ENCODE measurements at regions not wholly inside any gene's neighbourhood (a gene's known extent, or its start where the extent isn't known, plus 50 kb on each side); places are given as distances from the start of the nearest gene placed in this dataset.

GRCh38 chr1:104906141-104906540 lies 1156.4 kb downstream of the AMY1C start:
- Histone ChIP-seq H4K20me1 (ENCODE audit: insufficient read depth, low read length) (no peaks in the 10 kb centered on the region), H3K4me1 (ENCODE audit: low read length) (no peaks in the 10 kb centered on the region), H3K4me3 (ENCODE audit: low read length) (no peak overlapping the region), H3K79me2 (ENCODE audit: low read length) (no peaks in the 10 kb centered on the region), H3K27ac (ENCODE audit: low read length) (no peak overlapping the region), H3K36me3 (replicated peaks; ENCODE audit: low read depth, low read length) (no peaks in the 10 kb centered on the region), H2AFZ (ENCODE audit: low read depth, low read length) (no peak overlapping the region), H3K27me3 (ENCODE audit: low read depth, low read length) (no peaks in the 10 kb centered on the region), H3K9me3 (ENCODE audit: insufficient read depth, low read length) (no peaks in the 10 kb centered on the region), H3K4me2 (ENCODE audit: low read length) (no peak overlapping the region), H3K9ac (ENCODE audit: low read length) (no peak overlapping the region)
- TF ChIP-seq EZH2phosphoT487 (IDR thresholded peaks at IDR 0.05; ENCODE audit: low read depth) (no peak), CTCF (IDR thresholded peaks at IDR 0.05; ENCODE audit: low read depth, low read length) (no peak)

- H3K9ac ChIP-seq (ENCODE audit: low read length), result no peak overlapping the region
- TF ChIP-seq EZH2phosphoT487 (IDR thresholded peaks at IDR 0.05; ENCODE audit: low read depth), result no peak
- no peak for TF ChIP-seq CTCF (IDR thresholded peaks at IDR 0.05; ENCODE audit: low read depth, low read length)
- no peak overlapping the region for H3K4me2 ChIP-seq (ENCODE audit: low read length)
These were observed 1169.5 kb downstream of the AMY1C start for GRCh38 chr1:104919188-104919587.

GRCh38 chr1:104921525-104921924 lies 1171.8 kb downstream of the AMY1C start:
- peaks cover 3% of the 10 kb centered on the region; the same call in 1 of the 2 replicates for H3K4me1 ChIP-seq (ENCODE audit: low read length)
- no peaks in the 10 kb centered on the region for H3K79me2 ChIP-seq (ENCODE audit: low read length)
- no peak overlapping the region for H3K4me2 ChIP-seq (ENCODE audit: low read length)
- no peak overlapping the region for H3K9ac ChIP-seq (ENCODE audit: low read length)
- H3K9me3 ChIP-seq (ENCODE audit: insufficient read depth, low read length), result no peaks in the 10 kb centered on the region
- TF ChIP-seq EZH2phosphoT487 (IDR thresholded peaks at IDR 0.05; ENCODE audit: low read depth) (no peak), CTCF (IDR thresholded peaks at IDR 0.05; ENCODE audit: low read depth, low read length) (no peak)
- no peak overlapping the region for H2AFZ ChIP-seq (ENCODE audit: low read depth, low read length)
- no peak overlapping the region for H3K27ac ChIP-seq (ENCODE audit: low read length)
- no peaks in the 10 kb centered on the region for H3K27me3 ChIP-seq (ENCODE audit: low read depth, low read length)
- H4K20me1 ChIP-seq (ENCODE audit: insufficient read depth, low read length), result no peaks in the 10 kb centered on the region
- H3K4me3 ChIP-seq (ENCODE audit: low read length), result no peak overlapping the region
- H3K36me3 ChIP-seq (replicated peaks; ENCODE audit: low read depth, low read length), result no peaks in the 10 kb centered on the region

More at GRCh38 chr1:104919188-104919587, 1169.5 kb downstream of the AMY1C start:
- Histone ChIP-seq H3K27me3 (ENCODE audit: low read depth, low read length) (no peaks in the 10 kb centered on the region), H3K36me3 (replicated peaks; ENCODE audit: low read depth, low read length) (no peaks in the 10 kb centered on the region), H3K4me1 (ENCODE audit: low read length) (peaks cover 3% of the 10 kb centered on the region; the same call in 1 of the 2 replicates), H3K9me3 (ENCODE audit: insufficient read depth, low read length) (no peaks in the 10 kb centered on the region), H2AFZ (ENCODE audit: low read depth, low read length) (no peak overlapping the region), H3K4me3 (ENCODE audit: low read length) (no peak overlapping the region), H4K20me1 (ENCODE audit: insufficient read depth, low read length) (no peaks in the 10 kb centered on the region), H3K27ac (ENCODE audit: low read length) (no peak overlapping the region), H3K79me2 (ENCODE audit: low read length) (no peaks in the 10 kb centered on the region)

GRCh38 chr1:104923075-104923474 lies 1173.4 kb downstream of the AMY1C start:
- Histone ChIP-seq H3K4me2 (ENCODE audit: low read length) (no peak overlapping the region), H3K9me3 (ENCODE audit: insufficient read depth, low read length) (no peaks in the 10 kb centered on the region), H3K9ac (ENCODE audit: low read length) (no peak overlapping the region), H3K4me3 (ENCODE audit: low read length) (no peak overlapping the region), H2AFZ (ENCODE audit: low read depth, low read length) (no peak overlapping the region), H3K4me1 (ENCODE audit: low read length) (peaks cover 3% of the 10 kb centered on the region; the same call in 1 of the 2 replicates), H3K79me2 (ENCODE audit: low read length) (no peaks in the 10 kb centered on the region), H4K20me1 (ENCODE audit: insufficient read depth, low read length) (no peaks in the 10 kb centered on the region), H3K27me3 (ENCODE audit: low read depth, low read length) (no peaks in the 10 kb centered on the region), H3K27ac (ENCODE audit: low read length) (no peak overlapping the region), H3K36me3 (replicated peaks; ENCODE audit: low read depth, low read length) (no peaks in the 10 kb centered on the region)
- TF ChIP-seq EZH2phosphoT487 (IDR thresholded peaks at IDR 0.05; ENCODE audit: low read depth) (no peak), CTCF (IDR thresholded peaks at IDR 0.05; ENCODE audit: low read depth, low read length) (no peak)

Data from OCI-LY3 (cell line).